Lung microvascular endothelial cell (primary cell): ENCODE measurements at regions not wholly inside any gene's neighbourhood (a gene's known extent, or its start where the extent isn't known, plus 50 kb on each side); places are given as distances from the start of the nearest gene placed in this dataset.

Source experiments
- DNase-seq, 2 donors: peaks; one replicate each; pipeline versions ENCODE4 v3.0.0 to v3.0.0-alpha.2; 2010; ENCODE audit warnings: low read depth in 2 of 2

DNA sequence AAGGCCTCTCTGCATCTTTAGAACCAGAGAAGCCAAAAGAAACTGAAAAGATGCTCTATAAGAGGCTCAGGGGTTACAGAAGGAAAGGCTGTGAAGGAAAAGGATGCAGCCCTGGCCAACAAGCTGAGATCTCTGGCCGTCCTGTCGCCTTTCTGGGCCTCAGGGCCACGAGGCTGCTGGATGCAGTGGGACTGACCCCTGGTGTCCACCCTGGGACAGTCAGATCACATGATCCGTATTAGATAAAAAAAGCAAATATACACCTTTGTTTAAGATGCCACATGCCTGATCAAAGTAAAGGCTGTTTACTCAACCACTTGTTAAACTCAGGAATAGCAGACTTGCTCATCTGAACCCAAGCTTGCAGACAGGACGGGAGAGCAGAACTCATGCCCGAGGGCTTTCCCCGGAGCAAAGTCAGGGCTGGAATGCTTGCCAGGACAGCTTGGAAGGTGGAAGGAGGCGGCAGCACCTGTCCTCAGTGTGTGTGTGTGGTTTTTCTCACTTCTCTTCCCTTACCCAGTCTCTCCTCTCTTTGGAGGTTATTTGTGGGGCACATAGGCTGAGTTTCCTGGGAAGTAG lies 206.5 kb upstream of the TSHZ3 start:
- DNase-seq: no peak

DNA sequence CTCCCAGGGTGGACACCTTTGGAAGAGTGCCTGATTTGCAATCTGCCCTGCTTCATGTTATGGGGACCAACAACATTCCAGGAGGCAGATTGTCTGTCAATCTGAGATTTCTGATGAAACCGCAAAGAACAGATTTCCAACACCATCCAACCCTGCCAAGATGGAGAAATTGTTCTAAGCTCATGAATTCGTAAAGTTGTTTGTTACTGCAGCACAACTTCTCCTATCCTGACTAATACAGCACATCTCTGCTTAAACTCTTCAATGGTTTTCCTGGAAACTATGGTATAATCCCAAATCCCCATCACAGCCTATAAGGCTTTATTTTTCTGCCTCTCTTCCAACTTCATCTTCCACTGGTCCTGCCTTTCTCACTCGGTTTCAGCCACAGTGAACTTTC lies 210.3 kb upstream of the TSHZ3 start:
- DNase-seq: no peak

DNA sequence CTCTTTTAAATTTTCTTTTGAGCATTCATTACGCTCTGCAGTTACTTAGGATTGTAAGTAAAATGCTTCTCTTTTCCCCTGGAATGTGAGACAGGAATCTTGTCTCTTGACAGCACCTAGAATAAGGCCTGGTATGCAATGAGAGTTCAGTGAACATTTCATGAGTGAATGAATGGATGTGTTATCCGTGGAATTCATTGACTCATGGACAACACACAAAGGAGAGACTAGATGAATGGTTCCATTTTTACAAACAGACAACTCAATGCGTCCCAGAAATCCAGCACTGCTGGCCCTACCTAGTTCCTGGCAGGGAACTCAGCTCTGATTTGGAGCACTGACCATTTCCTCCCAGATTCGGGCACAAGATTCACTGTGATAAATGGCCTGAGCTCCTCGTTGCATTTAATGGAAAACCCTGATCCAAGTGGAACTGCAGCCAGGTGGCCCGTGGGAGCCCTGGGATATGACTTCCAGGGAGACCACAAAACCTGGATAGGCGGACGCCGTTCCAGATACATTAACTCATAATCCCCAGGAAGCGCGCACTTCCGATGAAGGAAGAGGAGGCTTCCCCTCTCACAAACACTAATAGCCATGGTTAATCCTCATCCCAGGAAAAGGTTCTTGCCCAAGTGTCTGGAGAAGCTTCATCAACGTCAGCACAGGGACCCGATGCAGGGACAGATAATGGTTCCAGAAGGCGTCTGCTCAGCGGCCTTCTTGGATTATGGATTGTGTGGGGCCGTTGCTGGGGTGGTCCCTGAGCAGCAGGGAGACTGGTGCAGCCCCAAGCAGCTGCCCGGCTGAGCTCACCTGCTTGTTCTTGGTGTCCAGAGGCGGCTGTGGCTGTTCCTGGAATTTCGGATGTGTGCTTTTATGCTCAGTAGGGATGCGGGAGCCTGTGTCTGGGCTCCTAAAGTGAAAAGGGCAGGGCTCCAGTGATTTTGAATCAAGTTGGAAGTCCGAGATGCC lies 211.1 kb upstream of the TSHZ3 start:
- DNase-seq: no peak

DNA sequence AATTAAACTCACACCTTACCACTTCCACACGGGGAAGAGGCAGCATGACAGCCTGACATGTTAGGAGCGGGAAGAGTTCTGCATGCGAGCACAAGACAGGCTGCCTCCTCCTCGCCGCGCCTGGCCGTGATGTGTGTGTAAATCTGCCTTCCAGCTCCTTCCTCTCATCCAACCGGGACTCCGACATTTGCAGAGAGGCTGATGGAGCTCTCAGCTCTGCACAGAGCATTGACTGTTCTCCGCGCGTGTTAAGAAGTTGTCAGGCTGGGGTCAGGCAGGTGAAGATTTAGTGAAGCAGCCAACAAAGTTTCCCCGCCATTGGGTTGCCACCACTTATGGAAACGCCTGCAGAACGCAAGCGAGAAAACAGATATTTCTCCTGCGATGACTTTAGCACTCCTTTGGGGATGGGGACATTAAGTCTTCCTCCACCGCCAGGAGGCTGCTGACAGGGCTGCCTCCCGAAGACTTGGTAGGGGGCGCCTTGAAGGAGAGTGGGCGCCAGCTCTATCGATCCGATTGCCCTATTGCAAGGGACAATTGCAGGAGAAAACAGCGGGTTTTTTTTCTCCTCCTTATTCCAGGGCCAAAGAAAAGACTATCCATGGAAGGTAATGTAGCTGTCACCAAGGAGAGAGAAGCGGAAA lies 213.9 kb upstream of the TSHZ3 start:
- no peak for DNase-seq

DNA sequence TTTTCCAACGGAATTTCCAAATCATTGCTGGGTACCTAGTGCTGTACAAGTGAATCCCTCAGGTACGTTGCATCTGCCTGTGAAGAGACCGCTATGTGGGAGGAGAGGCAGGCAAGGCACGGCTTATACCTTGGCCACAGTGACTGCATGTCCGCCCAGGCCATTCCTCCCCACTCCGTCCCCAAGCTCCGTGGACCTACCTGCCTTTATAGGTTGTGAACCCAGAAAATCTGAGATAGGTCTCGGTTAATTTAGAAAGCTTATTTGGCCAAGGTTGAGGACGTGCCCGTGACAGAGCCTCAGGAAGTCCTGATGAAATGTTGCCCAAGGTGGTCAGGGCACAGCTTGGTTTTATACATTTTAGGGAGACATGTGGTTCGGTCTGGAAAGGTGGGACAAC lies 218.5 kb upstream of the TSHZ3 start:
- DNase-seq: no peak

DNA sequence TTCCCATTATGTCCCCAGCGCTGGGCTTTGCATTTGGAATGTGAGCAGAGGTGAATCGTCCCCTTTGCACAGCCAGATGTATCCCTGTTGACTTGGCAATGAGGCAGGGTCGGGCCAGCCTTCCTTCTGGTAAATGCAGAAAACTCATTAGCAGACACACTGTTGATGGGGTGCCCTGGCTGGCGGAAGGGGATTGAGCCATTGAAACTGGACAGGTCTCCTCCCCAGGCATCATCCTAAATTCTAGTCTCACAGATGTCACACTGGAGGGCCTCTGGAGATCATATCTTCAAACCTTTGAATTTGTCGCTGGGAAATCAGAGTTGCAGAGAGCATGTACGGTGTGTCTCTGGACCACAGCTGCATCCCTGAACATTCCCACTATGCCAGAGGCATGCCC lies 219.5 kb upstream of the TSHZ3 start:
- no peak for DNase-seq

DNA sequence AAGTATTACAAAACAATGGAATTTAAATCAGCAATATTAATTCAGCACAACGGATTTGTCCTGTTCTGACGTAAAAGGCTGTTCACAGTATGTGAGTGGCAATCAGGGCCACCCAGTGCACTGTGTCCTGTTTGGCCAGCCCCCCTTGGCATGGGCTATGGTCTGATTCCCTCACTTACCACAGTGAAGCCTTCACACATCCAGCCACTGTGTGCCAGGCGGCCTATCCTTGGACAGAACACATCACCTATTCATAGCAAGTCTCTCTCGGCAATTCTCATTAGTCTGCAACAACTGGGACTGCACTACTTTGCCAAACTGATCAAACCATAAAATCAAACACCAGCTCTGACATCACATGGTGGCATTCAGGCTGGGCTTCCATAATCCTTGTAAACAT lies 221.5 kb upstream of the TSHZ3 start:
- DNase-seq: no peak

DNA sequence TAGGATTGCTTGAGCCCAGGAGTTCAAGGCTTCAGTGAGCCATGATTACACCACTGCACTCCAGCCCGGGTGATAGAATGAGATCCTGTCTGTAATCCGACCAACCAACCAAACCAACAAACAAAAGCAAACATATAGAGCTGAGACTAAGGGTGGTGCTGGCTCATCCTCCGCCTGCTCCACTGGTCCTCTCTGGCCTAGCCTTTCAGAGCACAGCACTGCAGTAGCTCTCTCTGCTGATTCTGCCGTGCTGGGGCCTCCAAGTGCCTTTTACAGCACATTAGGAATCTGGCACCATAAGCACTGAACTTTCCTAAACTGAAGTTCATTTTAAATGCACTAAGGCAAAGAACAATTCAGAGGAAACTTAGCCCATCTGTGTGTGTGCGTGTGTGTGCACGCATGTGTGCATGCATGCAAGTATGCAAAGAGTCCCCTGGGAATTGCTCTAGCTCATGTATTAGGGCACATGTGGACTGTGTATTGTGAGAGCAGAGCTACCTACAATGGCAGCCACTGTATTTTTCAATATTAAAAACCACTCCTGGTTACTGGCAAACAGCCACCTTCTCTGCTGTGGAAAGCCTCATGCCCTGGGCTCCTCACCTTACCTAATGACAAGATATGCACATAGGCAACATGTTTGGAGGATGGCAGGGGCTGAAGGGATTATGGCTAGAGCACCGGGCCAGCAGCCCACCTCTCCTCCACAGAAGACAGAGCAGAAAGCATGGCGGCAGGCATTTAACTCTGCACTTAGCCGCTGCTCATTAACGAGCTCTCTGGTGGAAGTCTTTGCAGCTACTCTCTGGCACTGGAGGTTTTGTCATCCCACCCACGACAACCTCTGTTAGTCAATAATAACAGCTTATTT lies 223.1 kb upstream of the TSHZ3 start:
- no peak for DNase-seq

DNA sequence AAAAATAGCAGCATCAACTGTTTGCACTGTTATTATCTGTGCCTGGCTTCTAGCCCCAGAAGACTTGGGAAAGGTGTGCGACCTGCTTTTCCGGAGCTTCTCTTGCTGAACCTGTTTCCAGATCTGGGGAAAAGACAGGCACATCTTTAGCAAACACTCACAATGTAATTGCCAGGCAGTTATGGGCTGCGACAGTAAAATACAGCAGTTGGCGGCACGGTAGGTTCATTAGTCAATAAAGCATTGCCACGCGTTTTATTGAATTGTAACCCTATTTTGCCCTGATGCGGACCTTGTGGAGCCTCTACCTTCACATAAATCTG lies 223.7 kb upstream of the TSHZ3 start:
- no peak for DNase-seq

DNA sequence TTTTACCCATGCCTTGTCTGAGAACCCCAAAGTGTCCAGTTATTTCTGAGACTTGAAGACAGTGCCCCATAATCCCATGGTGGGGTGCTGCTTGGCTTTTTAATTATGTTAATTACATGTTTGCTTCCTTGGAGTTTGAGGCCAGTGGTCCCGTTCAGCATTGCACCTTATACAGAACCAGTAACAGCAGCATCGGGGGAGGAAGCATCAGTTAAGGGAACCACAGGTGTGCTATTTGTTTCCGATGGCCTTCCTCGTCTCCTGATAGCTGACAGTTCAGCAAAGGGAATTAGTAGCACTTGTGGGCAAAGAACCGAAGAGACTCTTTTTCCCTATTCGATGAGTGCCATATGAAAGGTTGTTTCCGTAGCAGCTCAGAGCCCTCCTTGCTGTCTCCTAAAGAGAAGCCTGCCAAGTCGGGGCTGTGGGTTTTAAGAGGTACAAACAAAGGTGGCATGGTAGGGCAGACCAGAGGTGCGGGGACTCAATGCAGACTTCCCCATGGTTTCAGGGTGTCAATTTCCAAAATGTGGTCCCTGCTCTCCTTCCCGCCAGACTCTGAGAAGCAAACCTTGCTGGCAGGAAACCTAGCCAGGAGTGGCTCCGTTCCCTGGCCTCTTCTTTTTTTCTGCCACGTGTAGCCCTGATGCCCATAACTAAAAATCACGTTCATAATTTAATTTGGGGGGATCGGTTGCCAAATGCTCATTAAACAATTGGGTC lies 225.2 kb upstream of the TSHZ3 start:
- DNase-seq: no peak

DNA sequence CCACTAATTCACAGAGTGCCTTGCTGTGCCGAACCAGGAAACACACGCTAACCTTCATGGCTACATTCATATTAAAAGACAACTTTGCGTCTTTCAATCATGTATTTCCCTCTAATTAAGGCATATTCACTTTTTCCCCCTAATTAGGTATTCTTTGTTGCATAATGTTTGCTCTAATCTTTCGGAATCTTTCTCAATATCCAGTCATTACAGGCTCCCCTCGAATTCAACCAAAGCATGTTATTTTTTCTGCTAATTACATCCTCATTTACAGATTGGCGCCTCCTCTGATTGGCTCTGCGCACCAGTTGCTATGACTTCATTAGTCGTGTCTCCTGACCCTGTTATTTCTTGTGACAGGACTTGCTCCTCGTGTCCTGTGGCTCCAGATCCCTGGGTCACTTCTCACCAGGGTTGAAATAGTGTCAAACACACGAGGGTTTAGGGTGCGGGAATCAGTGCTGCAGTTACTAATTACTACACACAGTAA lies 226.7 kb upstream of the TSHZ3 start:
- DNase-seq: no peak

DNA sequence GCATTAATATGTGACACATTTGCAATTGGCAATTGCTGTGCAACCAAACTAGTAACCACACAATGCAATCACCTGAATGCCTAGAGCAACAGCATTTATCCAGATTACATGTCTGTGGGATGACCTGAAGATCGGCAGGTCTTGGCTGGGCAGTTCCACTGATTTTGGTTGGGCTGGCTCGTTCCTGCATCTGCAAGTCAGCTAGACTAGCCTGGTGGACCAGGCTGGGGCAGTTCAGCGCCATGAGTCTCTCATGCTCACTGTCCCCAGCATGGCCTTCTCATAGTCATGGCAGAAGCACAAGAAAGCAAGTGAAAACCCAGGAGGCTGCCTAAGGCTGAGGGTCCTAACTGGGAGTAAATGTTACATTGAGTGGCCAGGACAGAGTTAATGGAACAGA lies 229.1 kb upstream of the TSHZ3 start:
- DNase-seq: no peak

DNA sequence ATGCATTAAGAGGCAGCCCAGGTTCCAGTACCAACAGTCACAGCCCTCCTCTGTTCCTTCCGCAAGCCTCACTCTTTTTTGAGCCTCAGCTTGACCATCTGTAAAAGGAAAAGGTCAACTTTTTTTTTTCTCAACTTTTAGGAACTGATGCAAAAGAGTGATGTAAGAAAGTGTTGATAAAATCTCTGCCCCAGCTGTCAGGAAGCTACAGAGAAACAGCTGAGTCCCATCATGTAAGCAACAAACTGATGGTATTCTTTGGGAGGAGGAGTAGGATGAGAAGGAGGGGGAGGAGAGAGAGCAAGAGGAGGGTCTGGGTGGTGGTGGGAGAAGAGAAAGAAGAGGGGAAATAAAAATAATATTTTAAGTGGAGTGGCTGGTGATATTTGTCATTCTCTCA lies 233.9 kb upstream of the TSHZ3 start:
- no peak for DNase-seq

DNA sequence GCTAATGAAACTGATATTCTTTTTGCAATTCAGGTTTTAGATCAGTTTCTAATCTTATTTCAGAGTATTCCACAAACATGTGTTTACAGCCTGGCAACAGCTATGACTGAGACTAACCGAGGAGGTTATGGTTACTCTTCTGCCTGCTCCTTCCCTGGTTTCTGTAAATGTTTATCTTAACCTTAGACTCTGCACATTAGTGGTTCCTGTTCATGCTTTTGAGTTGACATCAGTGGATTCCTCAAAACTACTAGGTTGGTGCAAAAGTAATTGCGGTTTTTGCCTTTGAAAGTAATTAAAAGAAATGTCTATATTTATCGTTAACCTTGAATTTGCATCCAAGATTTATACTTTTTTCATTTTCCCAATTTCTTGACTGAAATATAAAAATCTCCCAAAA lies 237.0 kb upstream of the TSHZ3 start:
- DNase-seq: no peak

DNA sequence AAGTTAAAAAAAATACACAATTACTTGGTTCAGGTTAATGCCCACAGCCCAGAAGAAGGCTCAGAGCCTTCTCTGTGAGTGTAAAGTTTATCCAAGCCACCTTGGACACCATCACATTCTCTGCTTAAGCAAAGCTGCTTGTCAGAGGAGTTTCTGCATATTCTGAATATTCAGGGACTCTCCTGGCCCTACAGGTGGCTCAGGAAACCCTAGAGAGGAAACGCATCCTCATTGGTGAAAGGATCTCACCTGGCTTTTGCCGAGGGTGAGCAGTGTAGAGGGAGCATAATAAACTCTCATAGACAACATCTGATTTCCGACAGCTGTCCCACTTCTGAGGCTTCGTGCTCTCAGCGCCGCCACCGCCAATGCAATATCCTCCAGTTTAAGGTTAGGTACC lies 239.9 kb upstream of the TSHZ3 start:
- DNase-seq: no peak

DNA sequence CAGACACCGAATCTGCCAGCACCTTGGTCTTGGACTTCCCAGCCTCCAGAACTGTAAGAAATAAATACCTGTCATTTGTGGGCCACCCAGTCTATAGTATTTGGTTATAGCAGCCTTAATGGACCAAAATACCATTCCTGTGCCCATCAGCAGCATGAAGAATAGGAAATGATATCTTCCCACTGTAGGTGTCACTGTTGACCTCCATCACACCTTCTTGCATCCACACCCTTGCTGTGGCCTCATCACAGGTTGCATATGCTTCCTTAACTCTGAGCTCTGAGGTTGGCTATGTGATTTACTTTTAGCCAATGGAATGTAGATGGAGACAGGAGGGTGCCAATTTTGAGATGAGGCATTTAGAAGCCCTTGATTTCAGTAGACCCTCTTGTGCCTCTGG lies 242.0 kb upstream of the TSHZ3 start:
- no peak for DNase-seq

DNA sequence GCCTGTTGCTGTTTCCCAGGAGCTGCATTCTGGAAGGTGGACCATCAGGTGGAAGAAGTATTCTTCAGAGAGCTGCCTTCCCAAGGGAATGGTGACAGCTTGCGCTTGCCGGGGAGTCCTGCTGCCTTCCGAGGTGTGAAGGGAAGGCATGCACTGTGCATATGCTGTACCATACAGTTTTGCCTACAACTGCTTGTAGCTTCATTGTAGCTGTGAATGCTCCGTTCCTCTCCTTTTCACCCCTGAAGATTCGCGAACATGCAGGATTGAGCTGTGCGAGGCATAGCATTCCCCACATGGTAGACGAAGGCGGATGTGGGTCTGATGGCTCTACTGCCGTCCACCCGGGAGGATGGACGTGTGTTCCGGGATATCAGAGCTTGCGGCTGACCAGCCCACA lies 243.2 kb upstream of the TSHZ3 start:
- DNase-seq: no peak

DNA sequence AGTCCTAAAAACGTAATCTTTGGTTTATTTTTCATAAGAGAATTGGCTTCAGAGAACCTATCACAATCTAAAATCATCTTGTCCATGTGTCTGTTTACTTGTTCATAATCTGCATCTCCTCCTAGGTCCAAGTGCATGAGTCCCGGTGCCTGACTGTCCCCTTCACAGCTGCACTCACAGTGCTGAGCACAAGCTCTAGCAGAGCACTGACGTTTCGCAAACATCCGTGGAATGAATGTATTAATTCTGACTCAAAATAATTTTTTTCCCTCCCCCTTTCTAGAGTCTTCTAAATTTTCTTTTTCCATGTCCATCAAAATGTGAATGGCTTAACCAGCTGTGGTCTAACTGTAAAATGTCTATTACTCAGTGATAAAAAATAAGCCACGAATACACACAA lies 245.5 kb upstream of the TSHZ3 start:
- no peak for DNase-seq

DNA sequence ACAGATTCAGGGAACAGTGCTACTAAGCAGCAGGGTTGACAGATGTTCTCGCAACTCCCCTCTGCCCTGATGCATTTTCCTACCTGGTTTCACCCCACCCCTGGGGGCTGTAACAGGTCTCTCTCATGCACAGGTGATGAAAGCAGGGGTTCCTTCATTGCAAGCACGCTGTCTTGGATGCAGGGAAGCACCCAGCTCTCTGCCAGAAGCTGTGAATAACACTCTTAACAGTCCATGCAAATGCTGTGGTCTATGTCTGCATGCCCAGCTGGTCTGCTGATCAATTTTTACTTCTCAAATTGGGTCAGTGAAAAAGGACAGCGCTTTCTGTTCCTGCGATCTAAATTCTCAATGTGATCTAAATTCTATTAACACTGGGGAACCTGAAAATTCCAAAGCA lies 246.3 kb upstream of the TSHZ3 start:
- no peak for DNase-seq

DNA sequence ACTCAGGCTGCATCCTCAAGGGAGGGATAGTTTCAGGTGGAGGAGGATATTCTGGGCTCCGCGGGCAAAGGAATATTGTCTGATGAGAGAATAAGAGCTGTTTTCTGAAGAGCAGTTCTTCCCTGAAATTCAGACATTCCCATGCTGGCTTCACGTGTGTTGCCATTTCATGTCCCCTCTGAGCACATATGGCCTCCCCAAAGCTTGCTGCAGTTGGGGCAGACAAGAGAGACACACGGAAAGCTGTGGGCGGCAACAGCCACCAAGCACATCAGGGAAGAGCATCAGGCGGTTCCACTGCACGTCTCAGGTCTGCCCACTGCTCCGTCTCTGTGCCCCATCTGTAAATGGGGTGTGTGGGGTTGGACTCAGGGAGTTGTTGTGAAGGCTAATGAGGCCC lies 247.5 kb upstream of the TSHZ3 start:
- no peak for DNase-seq

DNA sequence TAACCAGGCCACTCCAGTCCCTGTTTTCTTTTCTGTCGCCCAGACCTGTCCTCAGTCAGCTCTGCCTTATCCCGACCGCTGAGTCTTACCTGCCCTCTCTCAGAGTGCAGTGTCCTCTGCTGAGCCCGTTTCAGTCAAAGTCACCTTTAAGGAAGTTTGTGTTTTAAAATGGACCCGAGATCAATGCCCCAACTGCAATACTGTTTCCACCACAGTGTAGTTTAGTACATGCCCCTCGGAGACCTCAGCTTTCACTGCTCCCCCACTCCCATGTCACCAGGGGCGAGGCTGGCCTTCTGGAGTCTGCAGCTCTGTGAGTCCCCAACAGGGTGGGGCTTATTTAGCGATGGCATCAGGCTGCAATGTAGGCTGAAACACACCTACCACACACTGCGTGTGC lies 248.4 kb upstream of the TSHZ3 start:
- no peak for DNase-seq
